ENCODE measurements at regions not wholly inside any gene's neighbourhood (a gene's known extent, or its start where the extent isn't known, plus 50 kb on each side); places are given as distances from the start of the nearest gene placed in this dataset.

DNA sequence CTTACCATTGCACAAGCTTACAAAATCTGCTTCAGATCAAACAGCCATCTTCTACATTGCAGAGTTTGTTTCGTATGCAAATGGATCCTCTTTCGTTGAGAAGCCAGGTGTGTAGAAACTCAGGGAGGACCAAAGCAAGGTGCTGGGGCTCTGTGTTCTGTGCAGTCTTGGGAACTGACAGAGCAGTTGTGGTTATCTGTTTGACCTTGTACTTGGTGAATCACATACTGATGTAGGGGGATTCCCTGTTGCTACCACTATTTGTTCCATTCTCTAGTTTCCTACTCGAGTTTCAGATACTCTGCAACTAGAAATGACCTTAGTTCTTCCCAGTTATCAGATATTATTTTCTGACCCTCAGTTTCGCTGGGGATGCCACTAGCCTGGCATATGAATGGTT is 95.2 kb upstream of the CLDN10 start:
- H2BK15ac ChIP-seq (ENCODE audit: low read length): no peak overlapping the region
- H3K14ac ChIP-seq (ENCODE audit: insufficient read length): no peak overlapping the region
- CTCF ChIA-PET (ENCODE audit: partially characterized antibody): interaction anchor here (0.6 to 1.9 kb wide), 5 partner anchors 9 to 1501 kb away, joined by 3 to 5 read pairs (median 3); no protein-coding TSS in a partner anchor
- no peaks in the 10 kb centered on the region for H3K79me2 ChIP-seq (ENCODE audit: control insufficient read depth in 1 of 2, insufficient read depth in 2 of 2, low read length in 2 of 2)
- H3K4me2 ChIP-seq (ENCODE audit: insufficient read depth in 1 of 2, low read depth in 2 of 2, low read length in 2 of 2): no peak overlapping the region
- TF ChIP-seq TCF12 (IDR thresholded peaks at IDR 0.05; ENCODE audit: low read depth, low read length): no peak
- no peak for TF ChIP-seq POU5F1 (IDR thresholded peaks at IDR 0.05; ENCODE audit: low read depth, low read length)
- no peak for TF ChIP-seq SP2 (IDR thresholded peaks at IDR 0.05; ENCODE audit: low read length)
- TF ChIP-seq, protein P1, sequence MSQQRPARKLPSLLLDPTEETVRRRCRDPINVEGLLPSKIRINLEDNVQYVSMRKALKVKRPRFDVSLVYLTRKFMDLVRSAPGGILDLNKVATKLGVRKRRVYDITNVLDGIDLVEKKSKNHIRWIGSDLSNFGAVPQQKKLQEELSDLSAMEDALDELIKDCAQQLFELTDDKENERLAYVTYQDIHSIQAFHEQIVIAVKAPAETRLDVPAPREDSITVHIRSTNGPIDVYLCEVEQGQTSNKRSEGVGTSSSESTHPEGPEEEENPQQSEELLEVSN (IDR thresholded peaks at IDR 0.05): no peak
- TF ChIP-seq SP1 (IDR thresholded peaks at IDR 0.05; ENCODE audit: low read depth, low read length): no peak
- TF ChIP-seq YY1 (IDR thresholded peaks at IDR 0.05; ENCODE audit: low read depth, low read length): no peak
- TF ChIP-seq, protein P2, sequence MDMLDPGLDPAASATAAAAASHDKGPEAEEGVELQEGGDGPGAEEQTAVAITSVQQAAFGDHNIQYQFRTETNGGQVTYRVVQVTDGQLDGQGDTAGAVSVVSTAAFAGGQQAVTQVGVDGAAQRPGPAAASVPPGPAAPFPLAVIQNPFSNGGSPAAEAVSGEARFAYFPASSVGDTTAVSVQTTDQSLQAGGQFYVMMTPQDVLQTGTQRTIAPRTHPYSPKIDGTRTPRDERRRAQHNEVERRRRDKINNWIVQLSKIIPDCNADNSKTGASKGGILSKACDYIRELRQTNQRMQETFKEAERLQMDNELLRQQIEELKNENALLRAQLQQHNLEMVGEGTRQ (IDR thresholded peaks at IDR 0.05; ENCODE audit: low read length): no peak
- TF ChIP-seq POLR2A (IDR thresholded peaks at IDR 0.05; ENCODE audit: control extremely low read depth in 1 of 2, low read depth in 2 of 2, low read length in 2 of 2): no peak
- no peak for TF ChIP-seq BCL11A (IDR thresholded peaks at IDR 0.05; ENCODE audit: low read depth in 2 of 2, low read length in 2 of 2)
- TF ChIP-seq, protein P3, sequence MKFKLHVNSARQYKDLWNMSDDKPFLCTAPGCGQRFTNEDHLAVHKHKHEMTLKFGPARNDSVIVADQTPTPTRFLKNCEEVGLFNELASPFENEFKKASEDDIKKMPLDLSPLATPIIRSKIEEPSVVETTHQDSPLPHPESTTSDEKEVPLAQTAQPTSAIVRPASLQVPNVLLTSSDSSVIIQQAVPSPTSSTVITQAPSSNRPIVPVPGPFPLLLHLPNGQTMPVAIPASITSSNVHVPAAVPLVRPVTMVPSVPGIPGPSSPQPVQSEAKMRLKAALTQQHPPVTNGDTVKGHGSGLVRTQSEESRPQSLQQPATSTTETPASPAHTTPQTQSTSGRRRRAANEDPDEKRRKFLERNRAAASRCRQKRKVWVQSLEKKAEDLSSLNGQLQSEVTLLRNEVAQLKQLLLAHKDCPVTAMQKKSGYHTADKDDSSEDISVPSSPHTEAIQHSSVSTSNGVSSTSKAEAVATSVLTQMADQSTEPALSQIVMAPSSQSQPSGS (IDR thresholded peaks at IDR 0.05; ENCODE audit: low read length): no peak
- FAIRE-seq: no peak
- no peak overlapping the region for H2BK20ac ChIP-seq (ENCODE audit: low read length)
- no peak overlapping the region for H3K4ac ChIP-seq (replicated peaks; ENCODE audit: insufficient read length, low read depth, low read length)
- H3K23me2 ChIP-seq (ENCODE audit: low read depth, low read length): no peaks in the 10 kb centered on the region; the same call in 1 of the 2 replicates
- no peak overlapping the region for H4K5ac ChIP-seq (ENCODE audit: insufficient read length, low read depth, low read length)
- no peak overlapping the region for H4K8ac ChIP-seq (ENCODE audit: extremely low read depth, insufficient read depth, low read length)
- no peak overlapping the region for H3K56ac ChIP-seq (replicated peaks; ENCODE audit: insufficient read length, low read depth, low read length)
- DNase-seq (ENCODE audit: low read depth in 1 of 2, low spot score in 2 of 2): no peak
- H2AFZ ChIP-seq (ENCODE audit: low read length): no peak overlapping the region; the same call in 1 of the 2 replicates
- no peak overlapping the region for H3K4me3 ChIP-seq (ENCODE audit: extremely low read depth in 1 of 4, insufficient read depth in 2 of 4, low read depth in 3 of 4, low read length in 4 of 4)
- no peak overlapping the region for H2BK5ac ChIP-seq (ENCODE audit: low read depth, low read length)
- no peaks in the 10 kb centered on the region for H3K79me1 ChIP-seq (ENCODE audit: low read depth, low read length)
- POLR2A ChIA-PET (ENCODE audit: partially characterized antibody): interaction anchor here (1.2 to 1.4 kb wide), 2 partner anchors 9 to 15 kb away, joined by 3 to 4 read pairs; no protein-coding TSS in a partner anchor
- no peak overlapping the region for H3K23ac ChIP-seq (ENCODE audit: insufficient read length)
- no peak overlapping the region for H2BK120ac ChIP-seq (replicated peaks; ENCODE audit: low read depth, low read length)
- H3K18ac ChIP-seq (ENCODE audit: extremely low read depth, low read length): no peak overlapping the region
- H2AK5ac ChIP-seq (ENCODE audit: low read depth, low read length): no peak overlapping the region
- H3K4me1 ChIP-seq (replicated peaks in 1 of 4; ENCODE audit: control insufficient read depth in 3 of 4, insufficient read depth in 4 of 4, low read length in 3 of 4): no peaks in the 10 kb centered on the region
- no peak overlapping the region for H2BK12ac ChIP-seq (ENCODE audit: low read depth, low read length)
- no peaks in the 10 kb centered on the region for H3K27me3 ChIP-seq (replicated peaks in 1 of 4; ENCODE audit: control insufficient read depth in 3 of 4, extremely low read depth in 1 of 4, insufficient read depth in 3 of 4, low read length in 3 of 4)
- H4K20me1 ChIP-seq (replicated peaks in 1 of 2; ENCODE audit: control insufficient read depth in 1 of 2, insufficient read depth in 2 of 2, low read length in 2 of 2): no peaks in the 10 kb centered on the region
- H3K27ac ChIP-seq (ENCODE audit: low read depth, low read length): no peak overlapping the region
- H3K9ac ChIP-seq (replicated peaks in 1 of 4; ENCODE audit: extremely low read depth in 1 of 4, low read depth in 3 of 4, low read length in 3 of 4): no peak overlapping the region
- H4K91ac ChIP-seq (replicated peaks; ENCODE audit: insufficient read length, low read length): no peak overlapping the region
- peaks cover 11 to 12% of the 10 kb centered on the region in 2 experiments for H3K9me3 ChIP-seq (ENCODE audit: insufficient read depth in 2 of 2, low read depth in 1 of 2, low read length in 1 of 2)
- 81% methylated on average over 4 of the region's 4 CpGs; no CpG with 5 or more reads in 1 of the 2 experiments for WGBS, 2 experiments (ENCODE audit: extremely low coverage in 1 of 2, insufficient coverage in 1 of 2, insufficient read length in 1 of 2, insufficient replicate concordance in 2 of 2, low coverage in 1 of 2, low lambda C conversion rate in 2 of 2, missing lambda C conversion rate in 1 of 2)
- H3K36me3 ChIP-seq (ENCODE audit: control insufficient read depth in 2 of 4, insufficient read depth in 4 of 4, low read length in 3 of 4): no peaks in the 10 kb centered on the region

Measured in H1 (cell line).